ENCODE measurements at regions not wholly inside any gene's neighbourhood (a gene's known extent, or its start where the extent isn't known, plus 50 kb on each side); places are given as distances from the start of the nearest gene placed in this dataset.

DNA sequence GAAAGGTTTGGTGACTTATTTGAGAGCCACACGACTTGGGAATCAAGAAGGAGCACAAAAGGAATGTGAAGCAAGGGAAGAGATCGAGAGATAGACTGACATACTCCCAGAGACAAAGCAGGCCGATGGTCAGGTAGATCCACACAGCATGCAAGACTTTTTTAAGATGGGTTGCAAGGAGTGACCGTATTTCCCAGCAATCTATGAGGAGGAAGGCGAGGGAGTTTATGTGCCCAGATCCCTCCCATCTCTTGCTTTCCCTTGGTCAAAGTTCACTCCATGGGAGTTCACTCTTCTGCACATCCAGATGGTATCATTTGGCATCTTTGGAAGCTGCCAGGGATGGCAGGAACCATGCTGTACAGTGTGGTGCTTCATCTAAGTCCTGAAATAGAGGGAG lies 148.9 kb downstream of the RMI1 start:
- whole genome bisulfite sequencing, 2 donors, result 44 to 65% methylated on average over 5 of the region's 5 CpGs
- intact Hi-C loops (cut with DNase I), result no loop called here
- H3K4me3 ChIP-seq, result no peak overlapping the region
- H3K27me3 ChIP-seq, result no peaks in the 10 kb centered on the region
- H3K4me1 ChIP-seq, result no peaks in the 10 kb centered on the region
- no peaks in the 10 kb centered on the region for H3K9me3 ChIP-seq
- TF ChIP-seq, protein P1, sequence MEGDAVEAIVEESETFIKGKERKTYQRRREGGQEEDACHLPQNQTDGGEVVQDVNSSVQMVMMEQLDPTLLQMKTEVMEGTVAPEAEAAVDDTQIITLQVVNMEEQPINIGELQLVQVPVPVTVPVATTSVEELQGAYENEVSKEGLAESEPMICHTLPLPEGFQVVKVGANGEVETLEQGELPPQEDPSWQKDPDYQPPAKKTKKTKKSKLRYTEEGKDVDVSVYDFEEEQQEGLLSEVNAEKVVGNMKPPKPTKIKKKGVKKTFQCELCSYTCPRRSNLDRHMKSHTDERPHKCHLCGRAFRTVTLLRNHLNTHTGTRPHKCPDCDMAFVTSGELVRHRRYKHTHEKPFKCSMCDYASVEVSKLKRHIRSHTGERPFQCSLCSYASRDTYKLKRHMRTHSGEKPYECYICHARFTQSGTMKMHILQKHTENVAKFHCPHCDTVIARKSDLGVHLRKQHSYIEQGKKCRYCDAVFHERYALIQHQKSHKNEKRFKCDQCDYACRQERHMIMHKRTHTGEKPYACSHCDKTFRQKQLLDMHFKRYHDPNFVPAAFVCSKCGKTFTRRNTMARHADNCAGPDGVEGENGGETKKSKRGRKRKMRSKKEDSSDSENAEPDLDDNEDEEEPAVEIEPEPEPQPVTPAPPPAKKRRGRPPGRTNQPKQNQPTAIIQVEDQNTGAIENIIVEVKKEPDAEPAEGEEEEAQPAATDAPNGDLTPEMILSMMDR (IDR thresholded peaks at IDR 0.05), result no peak
- TF ChIP-seq POLR2A (IDR thresholded peaks at IDR 0.05), result no peak
- H3K36me3 ChIP-seq, result no peaks in the 10 kb centered on the region
- no peak overlapping the region for H3K27ac ChIP-seq
- DNase-seq, result no peak

DNA sequence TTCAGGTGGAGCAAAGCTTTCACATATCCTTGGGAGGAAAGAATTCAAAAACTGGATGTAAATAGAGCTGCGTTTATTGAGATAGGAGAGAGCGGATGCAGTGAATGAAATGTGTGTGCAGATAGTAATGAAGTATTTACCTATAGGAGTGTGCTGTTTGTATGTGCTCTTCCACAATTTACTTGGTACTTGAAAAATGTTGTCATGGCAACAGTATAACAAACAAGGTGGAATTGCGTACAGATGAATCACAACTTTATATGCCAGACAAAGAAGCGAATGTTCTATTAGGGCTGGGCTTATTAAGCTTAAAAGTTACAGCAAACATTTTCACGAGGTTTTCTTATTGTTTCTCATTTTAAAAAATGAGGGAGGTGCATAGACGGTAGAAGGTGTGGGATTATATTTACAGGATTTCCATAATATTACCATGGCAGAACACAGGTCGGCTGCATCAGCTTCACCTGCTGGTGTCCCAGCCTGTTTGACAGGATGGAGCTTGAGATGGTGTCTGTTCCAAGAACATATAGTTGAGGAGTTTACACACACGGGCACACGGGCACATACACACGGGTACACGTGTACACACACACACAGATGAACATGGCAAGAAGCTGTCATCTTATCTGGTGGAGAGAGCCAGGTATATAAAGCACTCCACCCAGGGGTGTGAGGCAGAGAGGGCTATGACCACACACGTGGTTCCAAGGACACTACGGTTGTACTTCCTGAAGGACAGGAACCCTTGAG lies 155.7 kb downstream of the RMI1 start:
- intact Hi-C loops (cut with DNase I), result no loop called here
- H3K4me1 ChIP-seq, result peaks cover 0 to 14% (median 8%) of the 10 kb centered on the region in 4 donors
- H3K27ac ChIP-seq, result no peak overlapping the region
- no peak overlapping the region for H3K4me3 ChIP-seq
- 13 to 65% methylated on average over 13 of the region's 13 CpGs for WGBS, 2 donors
- no peaks in the 10 kb centered on the region for H3K9me3 ChIP-seq
- peaks cover 2 to 16% (median 12%) of the 10 kb centered on the region in 3 donors for H3K27me3 ChIP-seq
- H3K36me3 ChIP-seq, result no peaks in the 10 kb centered on the region
- DNase-seq, result no peak
- TF ChIP-seq POLR2A (IDR thresholded peaks at IDR 0.05) (no peak), POLR2AphosphoS5 (IDR thresholded peaks at IDR 0.05) (no peak)

- 76 to 95% methylated on average over 2 of the region's 2 CpGs for WGBS, 2 donors
- no peak overlapping the region for H3K27ac ChIP-seq
- DNase-seq, result no peak
- peaks cover 9 to 33% (median 27%) of the 10 kb centered on the region in 3 donors for H3K27me3 ChIP-seq
- no peaks in the 10 kb centered on the region for H3K9me3 ChIP-seq
- intact Hi-C loops (cut with DNase I), result no loop called here
- no peaks in the 10 kb centered on the region for H3K36me3 ChIP-seq
- TF ChIP-seq POLR2A (IDR thresholded peaks at IDR 0.05) (no peak), POLR2AphosphoS5 (IDR thresholded peaks at IDR 0.05) (no peak), EP300 (IDR thresholded peaks at IDR 0.05) (no peak)
- TF ChIP-seq, protein P1 (IDR thresholded peaks at IDR 0.05), result no peak
- no peak overlapping the region for H3K4me3 ChIP-seq
- H3K4me1 ChIP-seq, result peaks cover 0 to 15% (median 8%) of the 10 kb centered on the region in 4 donors
Observed at GRCh38 chr9:84137968-84138367, 157.4 kb downstream of the RMI1 start.

GRCh38 chr9:84138541-84138940 lies 157.9 kb downstream of the RMI1 start:
- TF ChIP-seq POLR2AphosphoS5 (IDR thresholded peaks at IDR 0.05), result no peak
- TF ChIP-seq POLR2A (IDR thresholded peaks at IDR 0.05), result no peak
- TF ChIP-seq, protein P1 (IDR thresholded peaks at IDR 0.05), result no peak
- no peak for TF ChIP-seq EP300 (IDR thresholded peaks at IDR 0.05)
- Histone ChIP-seq H3K4me3 (no peak overlapping the region), H3K9me3 (no peaks in the 10 kb centered on the region), H3K4me1 (peaks cover 0 to 15% (median 8%) of the 10 kb centered on the region in 4 donors), H3K36me3 (no peaks in the 10 kb centered on the region), H3K27me3 (peaks cover 9 to 38% (median 33%) of the 10 kb centered on the region in 3 donors), H3K27ac (no peak overlapping the region)
- DNase-seq, result no peak
- intact Hi-C loops (cut with DNase I), result no loop called here
- WGBS, 2 donors, result 85 to 91% methylated on average over 4 of the region's 4 CpGs

GRCh38 chr9:84139296-84140070 lies 158.9 kb downstream of the RMI1 start:
- TF ChIP-seq POLR2AphosphoS5 (IDR thresholded peaks at IDR 0.05), result no peak
- 13 to 51% methylated on average over 11 of the region's 11 CpGs for WGBS, 2 donors

More at GRCh38 chr9:84139296-84140070, 158.9 kb downstream of the RMI1 start:
- Histone ChIP-seq H3K9me3 (no peaks in the 10 kb centered on the region), H3K27me3 (peaks cover 9 to 48% (median 40%) of the 10 kb centered on the region in 3 donors), H3K4me1 (peaks cover 0 to 15% (median 8%) of the 10 kb centered on the region in 4 donors), H3K27ac (no peak overlapping the region), H3K4me3 (no peak overlapping the region), H3K36me3 (no peaks in the 10 kb centered on the region)
- no peak for DNase-seq
- intact Hi-C loops (cut with DNase I), result no loop called here
